Head of caudate nucleus (tissue), 42 donors: ENCODE measurements at regions not wholly inside any gene's neighbourhood (a gene's known extent, or its start where the extent isn't known, plus 50 kb on each side); places are given as distances from the start of the nearest gene placed in this dataset.

Source experiments
- DNase-seq, 42 donors: peaks; one replicate each; pipeline versions ENCODE4 v3.0.0 to v3.0.0-alpha.2; 2020 to 2021; ENCODE audit warnings: mixed read lengths in 7 of 42
- intact Hi-C: fragments of 100-400 bp; cut with DNase I; formaldehyde crosslinking; loops from one replicate; pipeline ENCODE4 v1.15.0; 2022

- no peak for DNase-seq
- intact Hi-C loops = no loop called here
These were observed 472.5 kb downstream of the MTRR start for GRCh38 chr5:8341406-8341805.

DNA sequence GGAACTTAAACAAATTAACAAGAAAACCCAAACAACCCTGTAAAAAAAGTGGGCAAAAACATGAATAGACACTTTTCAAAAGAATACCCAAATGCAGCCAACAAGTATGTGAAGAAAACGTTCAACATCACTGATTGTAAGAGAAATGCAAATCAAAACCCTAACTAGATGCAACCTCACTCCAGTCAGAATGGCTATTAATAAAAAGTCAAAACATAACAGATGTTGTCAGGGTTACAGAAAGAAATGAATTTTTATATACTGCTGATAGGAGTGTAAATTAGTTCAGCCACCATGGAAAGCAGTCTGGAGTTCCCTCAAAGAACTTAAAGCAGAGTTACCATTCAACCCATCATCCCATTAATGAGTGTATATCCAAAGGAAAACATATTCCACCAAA is 479.0 kb downstream of the MTRR start:
- intact Hi-C loops = no loop called here
- no peak for DNase-seq

DNA sequence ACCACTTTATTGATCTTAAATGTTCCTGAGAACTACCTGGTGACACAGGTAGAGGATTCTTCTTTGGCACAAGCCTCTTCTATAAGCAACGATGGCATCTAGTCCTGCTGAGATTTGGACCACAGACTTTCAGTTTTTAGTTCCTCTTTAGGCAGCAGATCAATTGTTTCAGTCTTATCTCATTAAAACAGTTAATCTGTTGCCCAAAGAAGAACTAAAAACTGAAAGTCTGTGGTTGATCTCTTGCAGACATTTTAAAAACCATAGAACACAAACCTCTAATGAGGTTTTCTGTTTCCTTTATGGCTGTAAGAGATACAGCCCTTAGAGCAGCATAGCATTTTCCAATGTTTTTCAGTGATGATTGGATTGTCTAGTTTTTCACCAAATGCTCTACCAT is 480.9 kb downstream of the MTRR start:
- no peak for DNase-seq
- intact Hi-C loops = no loop called here

DNA sequence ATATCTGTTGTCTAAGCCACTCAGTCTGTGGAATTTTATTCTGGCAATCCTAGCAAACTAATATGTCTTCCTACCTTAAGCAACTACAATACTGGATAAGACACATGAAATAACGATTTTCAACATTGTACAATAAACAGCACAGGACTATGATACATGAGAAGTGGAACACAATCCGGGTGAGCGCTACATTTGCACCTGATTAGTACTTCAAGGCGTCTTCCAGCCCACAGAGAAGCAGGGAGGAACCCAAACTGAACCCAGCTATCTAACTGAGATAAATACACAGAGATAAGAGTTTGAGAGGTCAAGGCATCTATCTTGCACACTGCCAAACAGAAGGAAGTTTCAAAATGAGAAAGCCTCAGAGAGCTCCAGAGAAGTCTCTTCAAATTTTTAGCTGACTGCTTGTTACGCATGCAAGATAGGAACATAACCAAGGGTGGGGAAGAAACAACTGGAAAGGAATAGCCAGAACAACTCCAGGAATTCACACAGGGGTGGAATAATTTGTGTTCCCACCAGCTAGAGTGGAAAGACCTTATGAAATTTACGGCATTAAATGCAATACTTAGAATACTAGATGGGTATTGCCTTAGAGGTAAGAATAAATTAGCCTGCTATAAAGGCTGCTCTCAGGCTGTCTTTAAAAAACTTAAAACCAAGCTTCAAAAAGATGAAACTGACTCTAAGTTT is 481.8 kb downstream of the MTRR start:
- intact Hi-C loops = no loop called here
- DNase-seq = no peak

DNA sequence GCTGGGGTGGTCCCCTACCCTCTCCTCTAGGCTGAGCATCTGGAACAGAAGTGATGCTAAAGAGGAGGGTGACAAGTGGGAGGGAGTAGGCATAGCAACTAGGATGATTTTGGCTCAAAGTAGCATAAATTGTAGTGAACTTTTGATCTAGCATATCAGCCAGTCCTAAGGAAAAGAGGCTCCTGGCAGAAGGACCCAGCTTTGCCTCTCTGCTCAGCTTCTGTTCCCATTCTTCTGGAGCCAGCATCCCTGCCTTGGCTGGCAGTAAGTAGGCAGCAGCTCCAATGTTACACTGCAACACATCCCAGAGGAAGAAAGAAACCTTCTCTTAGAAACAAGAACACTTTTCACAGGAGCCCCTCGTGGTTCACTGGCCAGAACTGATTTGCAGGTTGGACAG is 487.0 kb downstream of the MTRR start:
- intact Hi-C loops = no loop called here
- DNase-seq = peak in 4 of 42 donors; percentile 7 to 41 (median 16)

DNA sequence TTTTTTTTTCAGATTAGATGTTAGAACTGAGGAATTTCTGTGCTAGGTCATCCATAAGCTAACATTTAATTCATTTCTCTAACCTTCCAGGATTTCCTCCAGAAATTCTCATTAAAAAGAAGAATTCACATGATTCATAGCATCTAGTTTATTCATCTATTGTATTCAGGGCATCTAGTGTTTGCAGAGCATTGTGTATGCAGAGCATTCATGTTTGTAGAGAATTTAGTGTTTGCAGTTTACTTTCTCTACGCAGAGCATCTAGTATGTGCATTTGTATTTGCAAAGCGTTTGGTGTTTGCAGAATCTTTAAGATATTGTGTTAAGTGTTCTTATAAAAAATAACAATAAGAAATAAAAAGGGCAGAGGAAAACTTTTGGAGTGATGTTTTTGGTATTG is 491.1 kb downstream of the MTRR start:
- no peak for DNase-seq
- intact Hi-C loops = no loop called here

- DNase-seq = no peak
- intact Hi-C loops = no loop called here
These were observed 493.5 kb downstream of the MTRR start for GRCh38 chr5:8362495-8362894.

DNA sequence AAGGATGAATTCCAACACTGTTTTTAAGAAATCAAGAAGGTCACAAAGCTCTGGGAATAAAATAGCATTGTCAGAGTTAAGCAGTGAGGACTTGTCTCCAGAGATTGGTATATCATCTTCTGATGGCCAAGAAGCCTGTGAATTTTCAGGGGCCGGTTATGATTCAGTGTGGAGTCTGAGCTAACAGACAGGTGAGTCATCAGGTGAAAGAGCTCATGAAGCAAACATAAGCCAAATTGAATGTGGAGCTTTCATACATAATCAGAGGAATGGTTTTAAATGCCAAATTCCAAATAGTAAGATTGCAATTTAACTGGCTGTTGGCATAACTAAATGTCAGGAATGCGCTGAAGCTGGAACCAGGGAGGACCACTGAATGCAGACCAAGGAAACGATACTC is 494.2 kb downstream of the MTRR start:
- intact Hi-C loops = no loop called here
- DNase-seq = no peak

GRCh38 chr5:8366266-8366665 is 497.3 kb downstream of the MTRR start:
- intact Hi-C loops = no loop called here
- peak in 3 of 42 donors; percentile 17 to 48 (median 27) for DNase-seq

DNA sequence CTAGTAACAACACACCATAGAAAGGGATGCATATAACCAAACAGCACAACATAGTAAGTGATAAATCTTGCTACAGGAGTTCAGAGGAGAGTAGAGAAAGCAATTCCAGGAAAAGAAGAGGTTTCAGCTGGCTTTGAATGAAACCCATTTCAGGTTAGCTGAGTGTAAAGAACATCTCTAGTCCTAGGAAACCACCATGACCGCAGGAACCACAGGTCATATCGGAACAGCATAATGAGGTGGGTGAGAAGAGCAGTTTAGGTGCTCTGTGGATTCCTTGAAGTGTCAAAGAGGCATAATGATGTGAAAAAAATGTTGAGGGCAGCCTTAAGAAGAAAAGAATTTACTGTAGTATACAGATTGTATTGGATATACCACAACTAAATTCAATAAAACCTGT is 507.5 kb downstream of the MTRR start:
- no peak for DNase-seq
- intact Hi-C loops = no loop called here

GRCh38 chr5:8381972-8382371 is 513.0 kb downstream of the MTRR start:
- intact Hi-C loops = no loop called here
- DNase-seq = no peak

GRCh38 chr5:8382456-8382855 is 513.5 kb downstream of the MTRR start:
- intact Hi-C loops = no loop called here

GRCh38 chr5:8383616-8384015 is 514.7 kb downstream of the MTRR start:
- intact Hi-C loops = no loop called here
- DNase-seq = peak in 1 of 42 donors; percentile 32

More at GRCh38 chr5:8382456-8382855, 513.5 kb downstream of the MTRR start:
- DNase-seq = no peak

GRCh38 chr5:8386719-8387288 is 517.9 kb downstream of the MTRR start:
- intact Hi-C loops = no loop called here
- DNase-seq = no peak

- DNase-seq = no peak
- intact Hi-C loops = no loop called here
These were observed 523.0 kb downstream of the MTRR start for GRCh38 chr5:8391911-8392310.

DNA sequence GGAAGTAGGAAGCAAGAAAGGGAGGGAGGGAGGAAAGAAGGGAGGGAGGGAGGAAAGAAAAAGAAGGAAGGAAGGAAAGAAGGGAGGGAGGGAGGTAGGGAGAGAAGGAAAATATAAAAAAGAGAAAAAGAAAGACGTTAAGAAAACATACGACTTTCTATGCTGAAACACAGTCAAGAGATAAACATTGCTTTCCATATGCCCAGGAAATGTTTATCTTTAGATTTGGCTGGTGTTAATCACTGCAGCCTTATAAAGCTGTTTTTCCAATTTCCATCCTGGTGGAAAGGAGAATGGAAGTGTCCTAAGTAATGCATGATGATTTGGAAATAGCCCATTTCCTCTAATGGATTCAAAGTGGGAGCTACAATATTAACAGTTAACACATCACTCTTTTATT is 524.3 kb downstream of the MTRR start:
- DNase-seq = no peak

GRCh38 chr5:8394965-8395364 is 526.0 kb downstream of the MTRR start:
- no peak for DNase-seq
- intact Hi-C loops = no loop called here

More for the DNA sequence above, 524.3 kb downstream of the MTRR start:
- intact Hi-C loops = no loop called here

GRCh38 chr5:8396246-8396645 is 527.3 kb downstream of the MTRR start:
- intact Hi-C loops = no loop called here
- DNase-seq = no peak

DNA sequence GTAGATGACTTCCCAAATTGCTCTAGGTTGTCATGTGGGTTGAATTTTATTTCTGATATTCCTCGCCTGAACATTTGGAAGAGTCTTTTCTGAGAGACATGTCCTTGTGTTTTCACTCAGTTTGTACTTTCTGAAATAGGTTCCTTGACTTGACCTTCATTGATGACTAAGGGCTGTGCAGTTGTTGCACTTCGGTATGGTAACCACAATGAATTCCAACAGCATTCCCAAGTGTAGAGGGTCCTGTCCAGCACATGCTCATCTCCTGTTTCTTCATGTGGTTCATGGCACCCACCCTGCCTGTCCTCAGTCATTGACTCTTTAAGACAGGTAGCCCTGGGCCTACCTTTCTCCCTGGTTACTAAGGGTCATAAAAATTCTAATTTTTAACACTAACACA is 527.8 kb downstream of the MTRR start:
- no peak for DNase-seq
- intact Hi-C loops = no loop called here

- intact Hi-C loops = no loop called here
- no peak for DNase-seq
These were observed 530.5 kb downstream of the MTRR start for GRCh38 chr5:8399471-8399870.

GRCh38 chr5:8408258-8408657 is 539.3 kb downstream of the MTRR start:
- intact Hi-C loops = no loop called here
- no peak for DNase-seq
